ENCODE measurements at regions not wholly inside any gene's neighbourhood (a gene's known extent, or its start where the extent isn't known, plus 50 kb on each side); places are given as distances from the start of the nearest gene placed in this dataset.

DNA sequence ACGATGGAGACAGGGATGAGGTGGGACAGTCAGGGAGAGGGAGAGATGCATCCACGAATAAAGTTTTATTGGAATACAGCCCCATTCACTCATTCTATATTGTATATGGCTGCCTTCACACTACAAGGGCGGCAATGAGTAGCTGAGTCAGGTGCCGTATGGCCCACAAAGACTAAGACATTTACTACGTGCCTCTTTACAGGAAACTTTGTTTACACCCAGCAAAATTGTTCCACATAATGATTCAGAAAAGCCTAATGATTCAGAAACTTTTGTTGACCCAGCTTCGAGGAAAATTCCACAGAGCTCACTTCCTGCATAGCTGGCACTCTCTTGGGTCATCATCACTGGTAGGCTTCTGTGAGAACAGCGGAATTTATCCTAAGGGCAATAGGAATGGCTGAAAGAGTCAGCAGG lies 87.3 kb upstream of the PEG3 start:
- TF ChIP-seq, protein P1, sequence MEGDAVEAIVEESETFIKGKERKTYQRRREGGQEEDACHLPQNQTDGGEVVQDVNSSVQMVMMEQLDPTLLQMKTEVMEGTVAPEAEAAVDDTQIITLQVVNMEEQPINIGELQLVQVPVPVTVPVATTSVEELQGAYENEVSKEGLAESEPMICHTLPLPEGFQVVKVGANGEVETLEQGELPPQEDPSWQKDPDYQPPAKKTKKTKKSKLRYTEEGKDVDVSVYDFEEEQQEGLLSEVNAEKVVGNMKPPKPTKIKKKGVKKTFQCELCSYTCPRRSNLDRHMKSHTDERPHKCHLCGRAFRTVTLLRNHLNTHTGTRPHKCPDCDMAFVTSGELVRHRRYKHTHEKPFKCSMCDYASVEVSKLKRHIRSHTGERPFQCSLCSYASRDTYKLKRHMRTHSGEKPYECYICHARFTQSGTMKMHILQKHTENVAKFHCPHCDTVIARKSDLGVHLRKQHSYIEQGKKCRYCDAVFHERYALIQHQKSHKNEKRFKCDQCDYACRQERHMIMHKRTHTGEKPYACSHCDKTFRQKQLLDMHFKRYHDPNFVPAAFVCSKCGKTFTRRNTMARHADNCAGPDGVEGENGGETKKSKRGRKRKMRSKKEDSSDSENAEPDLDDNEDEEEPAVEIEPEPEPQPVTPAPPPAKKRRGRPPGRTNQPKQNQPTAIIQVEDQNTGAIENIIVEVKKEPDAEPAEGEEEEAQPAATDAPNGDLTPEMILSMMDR (IDR thresholded peaks at IDR 0.05; ENCODE audit: low read length, missing control alignments): no peak
- no peak for DNase-seq (ENCODE audit: low read depth)
- H3K4me3 ChIP-seq (replicated peaks; ENCODE audit: low read depth, low read length): no peak overlapping the region

DNA sequence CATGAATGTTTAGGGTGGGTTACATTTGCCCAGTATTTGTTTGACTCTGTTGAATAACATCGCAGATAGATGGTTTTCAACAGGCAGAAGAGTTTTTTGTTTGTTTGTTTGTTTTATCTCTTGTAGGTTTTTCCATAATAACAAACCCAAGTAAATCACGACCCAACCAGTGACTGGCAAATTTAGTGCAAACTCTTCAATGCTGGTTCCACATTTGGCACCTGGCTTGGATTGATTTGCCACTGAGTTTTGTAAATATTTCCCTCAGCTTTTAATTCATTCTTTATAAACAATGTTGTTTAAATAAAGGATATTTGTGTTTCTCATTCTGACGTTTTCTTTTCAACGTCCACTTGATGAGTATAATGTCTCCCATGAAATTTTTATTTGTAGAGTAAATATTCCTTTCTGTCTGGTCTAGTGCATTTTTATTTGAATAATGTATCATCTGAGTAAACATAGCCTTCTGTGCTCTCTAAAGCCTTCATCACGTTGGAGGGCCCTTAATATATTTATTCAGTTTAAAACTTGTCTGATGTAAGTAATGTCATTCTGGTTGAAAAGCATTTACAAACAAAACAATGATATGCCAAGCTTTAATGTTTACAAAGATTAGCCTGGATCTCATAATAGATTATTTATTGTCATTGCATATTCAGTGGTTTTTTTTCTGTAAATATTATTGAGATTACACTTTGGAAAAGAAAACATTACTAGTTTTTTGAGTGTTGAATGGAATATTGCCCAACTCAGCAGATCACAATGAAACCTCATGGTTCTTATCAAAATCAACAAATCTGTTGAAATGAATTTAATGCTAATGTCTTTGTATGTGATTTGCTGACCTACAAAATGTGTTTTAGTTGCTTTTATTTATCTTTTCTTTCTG lies 90.4 kb upstream of the PEG3 start:
- no peak for DNase-seq (ENCODE audit: low read depth)
- H3K4me3 ChIP-seq (replicated peaks; ENCODE audit: low read depth, low read length): no peak overlapping the region
- TF ChIP-seq, protein P1 (IDR thresholded peaks at IDR 0.05; ENCODE audit: low read length, missing control alignments): no peak

DNA sequence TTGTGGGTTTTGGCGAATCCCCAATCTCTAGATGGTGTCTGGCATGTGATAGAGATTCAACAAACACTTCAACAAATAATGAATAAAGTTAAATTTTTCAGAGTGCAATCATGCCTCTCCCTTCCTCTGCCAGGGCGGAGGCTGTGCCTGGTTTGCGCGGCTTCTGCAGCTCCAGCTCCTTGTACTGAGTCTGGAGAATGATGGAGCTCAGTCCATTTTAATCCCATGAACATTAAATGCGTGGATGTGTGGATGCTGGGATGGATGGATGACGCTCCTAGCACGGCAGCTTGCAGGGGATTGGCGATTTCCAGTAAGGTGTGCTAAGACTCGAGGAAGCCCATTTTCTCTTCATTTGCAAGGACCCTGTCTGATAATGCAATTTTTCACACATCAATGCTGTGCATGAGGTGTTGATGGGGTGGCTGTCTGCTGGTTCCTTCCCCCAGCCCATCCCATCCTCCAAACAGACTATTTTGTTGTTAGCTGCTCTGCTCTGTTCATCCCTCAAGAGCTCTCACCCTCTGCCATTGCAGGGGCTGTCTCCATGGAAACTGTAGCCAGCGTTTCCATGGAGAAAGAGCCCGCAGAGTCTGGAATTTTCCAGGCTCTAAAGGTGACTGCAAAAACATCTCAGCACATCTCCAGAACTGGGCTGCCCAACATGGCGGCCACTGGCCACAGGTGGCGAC lies 92.6 kb upstream of the PEG3 start:
- no peak for DNase-seq (ENCODE audit: low read depth)
- TF ChIP-seq, protein P1 (IDR thresholded peaks at IDR 0.05; ENCODE audit: low read length, missing control alignments): no peak
- no peak overlapping the region for H3K4me3 ChIP-seq (replicated peaks; ENCODE audit: low read depth, low read length)

DNA sequence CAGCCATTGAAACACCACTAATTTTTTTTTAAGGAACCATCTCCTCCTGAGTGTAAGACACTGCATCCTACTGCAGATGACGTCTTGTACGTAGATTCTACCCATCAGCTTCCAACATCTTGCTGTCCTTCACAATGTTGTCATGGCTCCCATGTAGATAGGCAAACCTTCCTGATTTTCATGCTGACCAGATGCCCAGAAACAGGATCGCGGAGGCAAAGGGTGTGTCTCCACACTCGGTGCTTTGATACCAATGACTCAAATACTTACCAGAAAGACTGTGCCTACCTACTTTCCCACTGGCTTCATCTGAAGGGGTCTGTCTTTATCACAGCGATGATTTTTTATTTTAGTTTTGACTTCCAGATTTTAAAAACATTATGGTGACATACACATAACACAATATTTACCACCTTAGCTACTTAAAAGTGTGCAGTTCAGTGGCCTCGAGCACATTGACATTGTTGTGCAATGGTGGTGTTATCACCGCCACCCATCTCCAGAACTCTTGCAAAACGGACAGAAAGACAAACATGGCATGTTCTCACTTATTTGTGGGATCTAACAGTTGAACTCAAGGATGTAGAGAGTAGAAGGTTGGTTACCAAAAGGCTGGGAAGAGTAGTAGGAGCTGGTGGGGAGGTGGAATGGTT lies 94.0 kb upstream of the PEG3 start:
- TF ChIP-seq, protein P1 (IDR thresholded peaks at IDR 0.05; ENCODE audit: low read length, missing control alignments): no peak
- H3K4me3 ChIP-seq (replicated peaks; ENCODE audit: low read depth, low read length): no peak overlapping the region
- DNase-seq (ENCODE audit: low read depth): no peak

DNA sequence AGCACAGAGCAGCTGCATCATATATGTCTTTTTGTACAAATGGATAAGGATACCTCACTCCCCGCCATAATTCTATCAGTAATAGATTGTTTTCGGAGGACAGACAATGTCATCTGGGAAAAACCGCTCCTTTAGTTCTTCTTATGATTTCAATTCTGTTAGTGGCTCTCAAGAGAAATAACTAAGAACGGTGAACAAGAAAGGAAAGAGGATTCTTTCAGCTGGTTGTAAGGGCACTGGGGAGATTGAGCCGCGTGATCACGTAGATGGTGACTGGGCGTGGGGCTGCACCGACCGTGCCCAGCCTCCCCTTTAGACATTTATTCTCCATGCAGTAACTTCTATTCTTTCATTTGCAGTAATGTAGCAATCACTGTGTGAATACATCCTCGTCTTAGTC lies 99.4 kb upstream of the PEG3 start:
- TF ChIP-seq, protein P1 (IDR thresholded peaks at IDR 0.05; ENCODE audit: low read length, missing control alignments): no peak
- DNase-seq (ENCODE audit: low read depth): no peak

DNA sequence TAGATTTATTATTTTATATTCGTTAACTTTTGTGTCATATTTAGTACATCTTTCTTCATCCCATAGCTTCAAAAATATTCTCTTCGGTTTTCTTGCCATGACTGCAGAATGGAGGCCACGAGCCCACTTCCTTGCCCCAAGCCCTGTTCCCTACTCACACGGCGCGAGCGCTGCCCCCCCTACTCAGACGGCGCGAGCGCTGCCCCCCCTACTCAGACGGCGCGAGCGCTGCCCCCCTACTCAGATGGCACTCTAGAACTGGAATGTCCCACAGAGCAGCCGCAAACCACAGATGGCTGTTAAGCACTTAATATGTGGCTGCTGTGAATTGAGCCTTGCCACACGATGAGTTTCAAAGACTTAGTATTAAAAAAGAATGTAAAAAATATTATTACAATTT lies 102.2 kb upstream of the PEG3 start:
- DNase-seq (ENCODE audit: low read depth): no peak
- no peak overlapping the region for H3K4me3 ChIP-seq (replicated peaks; ENCODE audit: low read depth, low read length)

More for the DNA sequence above, 99.4 kb upstream of the PEG3 start:
- no peak overlapping the region for H3K4me3 ChIP-seq (replicated peaks; ENCODE audit: low read depth, low read length)

More for the DNA sequence above, 102.2 kb upstream of the PEG3 start:
- TF ChIP-seq, protein P1 (IDR thresholded peaks at IDR 0.05; ENCODE audit: low read length, missing control alignments): no peak

All from fibroblast of pulmonary artery (primary cell).